Muscle layer of colon (tissue), 2 donors: ENCODE measurements at regions not wholly inside any gene's neighbourhood (a gene's known extent, or its start where the extent isn't known, plus 50 kb on each side); places are given as distances from the start of the nearest gene placed in this dataset.

Experiments
- H3K27ac ChIP-seq: one replicate; pipeline ENCODE4 v1.7.0; 2013; ENCODE audit warnings: low read depth, mild to moderate bottlenecking, low read length, moderate library complexity
- H3K27me3 ChIP-seq, 2 donors: one replicate each; pipeline ENCODE4 v1.7.0; 2013; ENCODE audit warnings: low read length in 2 of 2, mild to moderate bottlenecking in 2 of 2; ENCODE audit not compliant: insufficient read depth in 2 of 2, control insufficient read depth in 1 of 2
- H3K36me3 ChIP-seq: one replicate; pipeline ENCODE4 v1.7.0; 2013; ENCODE audit warnings: mild to moderate bottlenecking, low read length; ENCODE audit not compliant: insufficient read depth
- H3K4me1 ChIP-seq: one replicate; pipeline ENCODE4 v1.7.0; 2013; ENCODE audit warnings: mild to moderate bottlenecking, low read length; ENCODE audit not compliant: insufficient read depth
- H3K4me3 ChIP-seq, 2 donors: one replicate each; pipeline ENCODE4 v1.7.0; 2013; ENCODE audit warnings: low read length in 2 of 2, low read depth in 1 of 2, mild to moderate bottlenecking in 1 of 2, moderate library complexity in 1 of 2
- H3K9ac ChIP-seq: one replicate; pipeline ENCODE4 v1.7.0; 2013; ENCODE audit warnings: low read length
- H3K9me3 ChIP-seq: one replicate; pipeline ENCODE4 v1.7.0; 2013; ENCODE audit warnings: mild to moderate bottlenecking, low read length
- donor health status: abdominal sarcoma.
- donor health status: Adenocarcinoma of cecum.

DNA sequence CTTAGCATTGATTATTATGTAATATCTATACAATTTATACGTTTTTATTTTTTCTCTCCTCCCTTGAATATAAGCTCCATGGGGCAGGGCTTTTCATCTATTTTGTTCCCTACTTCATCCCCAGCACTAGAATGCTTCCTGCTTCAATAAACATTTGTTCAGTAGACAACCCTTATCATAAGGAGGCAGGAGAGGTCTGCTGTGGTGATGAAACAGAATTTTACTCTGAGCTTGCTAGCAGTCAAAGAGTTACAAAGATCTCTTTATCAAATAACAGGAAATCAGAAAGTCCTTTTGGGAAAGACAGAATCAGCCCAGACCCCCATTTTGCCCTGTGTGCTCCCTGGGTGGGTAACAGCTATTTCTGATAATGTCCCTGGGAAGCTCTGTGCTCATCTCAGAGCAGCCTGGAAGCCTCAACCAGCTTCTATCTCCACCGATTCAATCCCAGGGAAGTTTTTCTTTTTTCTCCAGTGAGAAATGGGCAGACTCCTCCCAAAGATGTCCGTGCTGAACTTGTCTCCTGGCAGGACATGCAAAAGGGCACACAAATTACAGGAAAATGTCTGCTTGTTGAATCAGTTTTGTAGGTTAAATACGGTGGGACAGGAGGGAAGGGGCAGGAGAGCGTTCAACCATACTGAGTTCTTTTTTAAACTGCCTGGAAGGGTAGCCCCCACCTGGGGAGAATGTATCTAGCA, 84.7 kb upstream of the PKDCC start:
- H3K36me3 ChIP-seq = no peaks in the 10 kb centered on the region
- no peaks in the 10 kb centered on the region for H3K9me3 ChIP-seq
- no peak overlapping the region for H3K9ac ChIP-seq
- peak overlapping the region; percentile 65 for H3K27ac ChIP-seq
- no peak overlapping the region for H3K4me3 ChIP-seq
- H3K27me3 ChIP-seq = no peaks in the 10 kb centered on the region
- peaks cover 54% of the 10 kb centered on the region for H3K4me1 ChIP-seq

DNA sequence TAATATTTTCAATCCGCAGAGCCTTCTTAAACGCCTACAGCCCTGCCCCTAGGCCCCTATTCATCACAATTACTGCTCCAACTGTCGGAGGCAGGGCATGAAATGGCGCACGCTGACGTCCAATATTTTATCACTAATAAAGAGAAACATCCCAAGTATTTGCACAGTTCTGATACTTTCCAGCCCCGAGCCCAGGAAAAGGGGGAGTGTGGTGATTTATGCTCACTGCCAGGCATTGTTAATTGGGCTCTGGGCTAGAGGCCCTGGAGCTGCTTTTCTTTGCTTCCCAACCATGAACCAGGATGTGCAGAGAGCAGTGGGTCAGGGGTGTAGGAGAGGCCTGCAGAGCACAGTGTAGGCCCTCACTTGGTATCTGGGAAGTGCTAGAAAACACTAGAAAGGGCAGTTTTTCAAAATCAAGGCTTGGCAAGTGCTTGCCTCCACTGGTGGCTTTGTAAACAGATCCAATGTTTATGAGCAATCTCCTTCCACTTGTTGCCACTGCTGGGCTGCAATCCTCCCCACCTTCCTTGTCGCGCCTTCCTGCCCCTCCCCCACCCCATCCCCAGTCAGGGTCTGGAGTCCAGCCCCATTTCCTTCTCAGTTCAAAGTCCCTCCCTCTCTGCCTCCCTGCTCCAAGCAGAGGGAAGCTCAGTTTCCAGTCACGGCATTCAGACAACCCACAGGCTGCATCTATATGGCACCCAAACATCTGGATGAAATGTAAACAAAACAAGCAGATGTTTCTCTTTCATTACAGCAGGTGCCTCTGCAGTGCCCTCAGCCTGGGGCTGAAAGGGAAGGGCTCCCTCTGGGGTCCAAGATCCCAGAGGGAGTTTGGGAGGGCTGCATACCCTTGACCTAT, 83.9 kb upstream of the PKDCC start:
- Histone ChIP-seq H3K36me3 (no peaks in the 10 kb centered on the region), H3K4me1 (peaks cover 57% of the 10 kb centered on the region), H3K9ac (no peak overlapping the region), H3K4me3 (peak overlapping the region in 1 of 2 donors; percentile 9), H3K9me3 (no peaks in the 10 kb centered on the region), H3K27me3 (no peaks in the 10 kb centered on the region), H3K27ac (peak overlapping the region; percentile 65)

DNA sequence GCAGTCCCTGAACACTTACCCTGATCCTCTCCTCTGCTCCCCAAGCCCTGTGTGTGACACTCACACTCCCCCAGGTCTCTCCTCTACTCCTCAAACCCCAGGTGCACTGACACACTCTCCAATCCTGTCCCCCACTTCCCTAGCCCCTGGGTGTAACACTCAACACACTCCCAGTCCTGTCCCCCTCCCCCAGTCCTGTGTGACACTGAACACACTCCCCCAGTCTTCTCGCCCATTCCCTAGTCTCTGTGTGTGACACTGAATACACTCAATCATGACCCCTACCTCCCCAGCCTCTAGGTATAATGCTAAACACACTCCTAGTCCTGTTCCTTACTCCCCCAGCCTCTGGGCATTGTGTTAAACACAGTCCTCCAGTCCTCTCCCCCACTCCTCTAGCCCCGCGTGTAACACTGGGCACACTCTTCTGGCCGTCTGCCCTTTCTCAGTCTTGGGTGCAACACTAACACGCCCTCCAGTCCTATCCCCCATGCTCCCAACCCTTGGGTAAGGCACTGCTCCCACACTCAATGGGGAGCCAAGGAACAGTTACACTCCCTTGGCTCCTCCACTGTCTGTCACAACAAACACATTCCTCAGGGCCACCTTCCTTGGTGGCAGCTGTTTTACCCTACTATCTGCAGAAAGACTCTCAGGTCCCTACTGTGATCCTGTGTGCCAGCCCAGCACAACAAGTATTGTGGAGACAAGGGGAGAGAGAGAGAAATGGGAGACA, 82.5 kb upstream of the PKDCC start:
- Histone ChIP-seq H3K27ac (no peak overlapping the region), H3K36me3 (no peaks in the 10 kb centered on the region), H3K9ac (no peak overlapping the region), H3K27me3 (no peaks in the 10 kb centered on the region), H3K9me3 (no peaks in the 10 kb centered on the region), H3K4me1 (peaks cover 57% of the 10 kb centered on the region), H3K4me3 (peak overlapping the region in 1 of 2 donors; percentile 10)

DNA sequence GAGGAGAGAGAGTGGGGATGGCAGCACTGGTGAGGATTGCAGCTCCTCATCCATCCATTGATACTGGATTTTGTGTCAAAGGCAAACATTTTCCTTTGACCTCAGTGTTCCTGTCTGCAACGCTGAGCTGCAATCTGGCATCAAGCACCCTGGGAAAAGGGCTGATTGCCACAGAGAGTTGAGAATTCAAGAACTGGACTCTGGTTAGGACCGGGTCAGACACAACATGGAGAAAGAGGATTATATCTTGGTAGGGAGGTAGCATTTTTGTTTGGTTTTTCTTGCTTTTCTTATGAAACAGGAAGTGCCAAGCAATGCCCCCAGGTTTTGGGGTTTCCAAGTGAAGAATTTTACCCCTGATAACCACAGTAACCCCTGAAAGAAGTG, 81.9 kb upstream of the PKDCC start:
- Histone ChIP-seq H3K4me3 (peak overlapping the region in 1 of 2 donors; percentile 10), H3K27ac (no peak overlapping the region), H3K36me3 (no peaks in the 10 kb centered on the region), H3K9me3 (no peaks in the 10 kb centered on the region), H3K4me1 (peaks cover 57% of the 10 kb centered on the region), H3K9ac (no peak overlapping the region), H3K27me3 (no peaks in the 10 kb centered on the region)

DNA sequence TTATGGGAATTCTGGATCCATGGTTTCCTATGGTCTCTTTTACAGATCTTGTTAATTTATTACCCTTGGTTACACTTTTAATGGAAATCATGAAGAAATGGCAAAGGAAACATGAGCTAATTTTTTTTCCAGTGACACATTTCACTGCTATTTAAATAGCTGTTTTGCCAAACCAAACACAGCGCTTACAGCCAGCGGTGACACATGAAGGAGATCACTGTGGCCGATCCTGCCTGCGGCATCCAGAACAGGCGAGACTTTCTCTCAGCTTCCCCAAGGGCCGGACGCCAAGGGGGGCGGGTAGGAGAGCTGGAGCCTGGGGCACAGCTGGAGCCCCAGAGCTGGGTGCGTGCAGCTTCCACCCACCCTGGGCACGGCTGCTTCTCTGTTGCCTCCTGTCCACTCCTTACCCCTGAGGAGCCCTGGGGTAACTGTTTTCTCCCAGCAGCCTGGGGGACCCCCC, 81.4 kb upstream of the PKDCC start:
- Histone ChIP-seq H3K9ac (no peak overlapping the region), H3K4me3 (no peak overlapping the region)

DNA sequence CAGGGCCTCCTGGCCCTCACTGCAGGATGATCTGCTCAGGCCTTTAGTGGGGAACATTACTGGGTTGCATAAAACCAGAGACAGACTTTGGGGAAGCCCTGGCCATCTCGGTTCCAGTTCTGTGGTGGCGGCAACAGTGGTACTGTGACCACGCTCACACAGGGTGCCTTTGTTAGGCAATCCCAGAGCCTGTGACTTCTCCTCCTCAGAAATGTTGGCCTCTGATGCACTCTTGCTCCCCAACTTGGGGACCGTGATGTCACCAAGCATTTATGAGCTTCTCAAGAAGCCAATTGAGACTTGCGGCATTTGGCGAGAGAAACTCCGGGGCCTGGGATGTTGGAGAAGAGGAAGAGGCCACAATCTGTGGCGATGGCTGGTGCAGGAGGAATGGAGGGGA, 80.9 kb upstream of the PKDCC start:
- no peak overlapping the region for H3K9ac ChIP-seq
- H3K4me1 ChIP-seq = peaks cover 57% of the 10 kb centered on the region
- H3K4me3 ChIP-seq = no peak overlapping the region

More for the DNA sequence above, 81.4 kb upstream of the PKDCC start:
- Histone ChIP-seq H3K4me1 (peaks cover 57% of the 10 kb centered on the region), H3K27me3 (no peaks in the 10 kb centered on the region), H3K9me3 (no peaks in the 10 kb centered on the region), H3K27ac (no peak overlapping the region), H3K36me3 (no peaks in the 10 kb centered on the region)

DNA sequence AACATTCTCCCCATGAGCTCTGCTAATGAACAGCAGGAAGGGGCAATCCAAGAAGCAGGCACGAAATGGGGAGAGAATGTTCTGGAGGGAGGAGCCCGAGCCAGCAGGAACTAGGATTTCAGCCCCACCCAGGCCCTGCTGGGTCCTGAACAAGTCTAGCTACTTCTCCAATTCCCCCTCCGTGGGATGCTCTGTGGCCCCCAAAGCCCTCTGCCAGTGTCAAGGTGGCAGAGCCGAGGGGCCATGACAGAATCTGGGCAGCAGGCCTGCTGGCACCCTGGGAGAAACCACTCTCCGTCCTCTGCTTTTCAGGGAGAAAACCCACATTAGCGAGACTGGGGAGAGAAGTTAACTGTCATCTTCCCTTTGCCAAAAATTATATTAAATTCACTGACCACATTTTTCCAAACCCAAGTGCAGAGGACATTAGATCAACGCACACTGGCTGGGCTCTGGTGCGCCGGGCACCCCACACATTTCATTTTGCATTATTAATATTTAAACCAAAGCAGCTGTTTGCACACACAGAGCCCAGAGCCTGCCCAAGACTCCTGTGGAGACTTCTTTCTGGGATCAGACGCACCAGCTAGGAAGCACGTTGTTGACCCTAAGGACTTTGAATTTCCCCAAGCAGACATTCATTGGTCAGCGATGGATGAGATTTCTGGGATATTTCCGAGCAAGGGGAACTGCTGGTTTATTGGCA, 80.2 kb upstream of the PKDCC start:
- no peak overlapping the region for H3K27ac ChIP-seq
- H3K27me3 ChIP-seq = no peaks in the 10 kb centered on the region
- peaks cover 57% of the 10 kb centered on the region for H3K4me1 ChIP-seq
- H3K4me3 ChIP-seq = no peak overlapping the region
- H3K36me3 ChIP-seq = no peaks in the 10 kb centered on the region
- no peaks in the 10 kb centered on the region for H3K9me3 ChIP-seq
- H3K9ac ChIP-seq = no peak overlapping the region

More for the DNA sequence above, 80.9 kb upstream of the PKDCC start:
- no peak overlapping the region for H3K27ac ChIP-seq
- H3K27me3 ChIP-seq = no peaks in the 10 kb centered on the region
- H3K9me3 ChIP-seq = no peaks in the 10 kb centered on the region
- H3K36me3 ChIP-seq = no peaks in the 10 kb centered on the region

DNA sequence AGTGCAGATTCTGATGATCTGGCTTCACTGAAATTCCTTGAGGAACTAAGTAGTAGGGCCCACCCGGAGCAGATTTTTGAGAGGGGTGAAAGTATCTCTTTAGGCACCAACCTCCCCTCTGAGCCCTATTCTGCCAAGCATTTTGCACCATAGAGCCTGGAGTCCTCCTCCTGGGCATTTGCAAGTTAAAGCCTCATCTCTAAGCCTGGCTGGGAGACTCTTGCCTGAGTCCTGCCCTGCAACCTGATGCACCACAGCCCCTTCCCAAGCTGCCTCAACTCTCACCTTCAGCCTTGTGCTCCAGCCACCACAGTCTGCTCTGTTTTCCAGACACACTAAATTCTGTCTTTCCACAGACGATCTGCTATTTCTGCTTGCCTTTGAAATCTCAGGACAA, 79.6 kb upstream of the PKDCC start:
- Histone ChIP-seq H3K27me3 (no peaks in the 10 kb centered on the region), H3K4me3 (no peak overlapping the region), H3K9ac (no peak overlapping the region), H3K27ac (no peak overlapping the region), H3K36me3 (no peaks in the 10 kb centered on the region), H3K9me3 (no peaks in the 10 kb centered on the region), H3K4me1 (peaks cover 52% of the 10 kb centered on the region)

DNA sequence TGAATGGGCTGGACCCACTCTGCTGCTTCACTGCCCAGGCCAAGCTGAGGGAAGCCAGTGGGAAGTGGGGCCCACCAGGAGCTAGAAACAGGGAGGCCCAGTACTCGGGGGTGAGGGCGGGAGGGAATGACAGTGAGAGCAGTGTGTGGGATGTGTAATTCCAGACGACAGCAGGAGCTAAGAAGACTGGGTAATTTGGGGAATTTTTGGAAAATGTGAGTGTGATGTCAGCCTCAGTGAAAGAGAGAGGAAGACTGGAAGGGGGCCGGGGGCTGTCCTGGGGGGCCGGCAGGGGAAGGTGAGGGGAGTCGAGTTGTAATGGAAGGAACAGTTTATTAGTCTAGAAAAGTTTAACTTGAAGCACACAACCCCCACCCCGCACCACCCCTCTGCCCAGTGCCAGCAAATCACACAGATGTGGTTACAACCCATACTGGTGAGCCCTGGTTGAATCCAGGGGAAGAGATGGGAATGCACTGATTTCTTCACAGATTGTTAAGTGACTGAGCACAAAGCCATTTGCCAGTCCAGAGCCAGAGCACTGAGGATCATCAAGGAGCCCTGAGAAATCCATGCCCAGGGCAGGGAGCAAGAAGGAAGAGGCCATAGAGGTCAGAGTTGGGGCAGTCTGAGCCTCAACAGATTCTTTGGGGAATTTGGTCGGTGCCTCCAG, 76.7 kb upstream of the PKDCC start:
- H3K27me3 ChIP-seq = no peaks in the 10 kb centered on the region
- H3K36me3 ChIP-seq = no peaks in the 10 kb centered on the region
- H3K4me1 ChIP-seq = peaks cover 23% of the 10 kb centered on the region
- H3K27ac ChIP-seq = no peak overlapping the region
- H3K9me3 ChIP-seq = no peaks in the 10 kb centered on the region
- H3K9ac ChIP-seq = no peak overlapping the region
- no peak overlapping the region for H3K4me3 ChIP-seq

DNA sequence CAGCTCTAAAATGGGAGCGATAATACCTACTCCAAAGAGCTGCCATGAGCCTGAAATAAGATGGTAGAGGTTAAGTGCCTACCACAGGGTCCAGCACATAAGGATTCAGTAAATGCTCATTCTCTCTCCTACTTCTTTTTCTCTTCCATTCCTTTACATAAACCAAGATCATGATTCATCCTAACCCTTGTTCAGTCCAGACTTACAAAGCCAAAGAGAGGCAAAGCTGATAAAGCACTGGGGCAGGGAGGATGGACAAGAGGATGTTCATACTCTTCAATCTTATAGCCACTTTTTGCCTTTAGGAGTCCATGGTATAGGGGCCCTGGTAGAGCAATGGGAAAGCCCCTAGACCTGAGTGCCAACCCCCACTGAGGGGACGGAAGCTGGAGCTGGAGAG, 75.6 kb upstream of the PKDCC start:
- Histone ChIP-seq H3K4me1 (peaks cover 12% of the 10 kb centered on the region), H3K9me3 (no peaks in the 10 kb centered on the region), H3K27ac (no peak overlapping the region)

More for the DNA sequence above, 75.6 kb upstream of the PKDCC start:
- no peaks in the 10 kb centered on the region for H3K27me3 ChIP-seq
- no peak overlapping the region for H3K9ac ChIP-seq
- no peaks in the 10 kb centered on the region for H3K36me3 ChIP-seq
- no peak overlapping the region for H3K4me3 ChIP-seq
